K562 (cell line): ENCODE measurements at regions not wholly inside any gene's neighbourhood (a gene's known extent, or its start where the extent isn't known, plus 50 kb on each side); places are given as distances from the start of the nearest gene placed in this dataset.
"Not testable (repeated sequence)": the region's sequence is repeated elsewhere in the genome, so short reads cannot be mapped to it uniquely, and the experiment has no call there.

Experiments
- ATAC-seq: fragments of 200-7000 bp; cut with Tn5 transposase; 3 replicates; pipeline ENCODE4 v1.9.1; 2020; ENCODE audit warnings: moderate library complexity
- BruUV-seq: library from RNA; stranded (reverse); fragments of 400-500 nt; replicated peaks from 2 replicates; lab custom pipeline; 2021; lab: Mats Ljungman, UMichigan
- CTCF ChIA-PET: fragments of 300-600 bp; formaldehyde crosslinking; extraction: SDS; loops from one replicate; lab custom pipeline; 2021; ENCODE audit warnings: low intra/inter-chr PET ratio; lab: Yijun Ruan, JAX
- POLR2A ChIA-PET: fragments of 300-600, 350-650 bp; sonication (Branson Sonifier 250); formaldehyde crosslinking; extraction: SDS; loops from one replicate; lab custom pipeline; 2021; ENCODE audit warnings: antibody characterized with exemption, inconsistent platforms; lab: Yijun Ruan, JAX
- DNase-seq, 4 experiments: peaks; one replicate each; pipeline versions ENCODE4 v3.0.0 to v3.0.0-alpha.2; 2011 to 2018; ENCODE audit warnings: low spot score in 3 of 4, mixed read lengths in 3 of 4; ENCODE audit errors: extremely low read depth in 1 of 4
- FAIRE-seq: peaks from 2 replicates; lab custom pipeline; 2011; peaks lifted over from hg19 to GRCh38; lab: Jason Lieb, UNC
- H2AFZ ChIP-seq: 2 replicates; pipeline ENCODE4 v1.6.0; 2011; ENCODE audit warnings: low read depth, low read length, control low read depth, inconsistent platforms
- H3K27ac ChIP-seq: fragments of 200-600 bp; 3 replicates; pipeline ENCODE4 v1.8.0; 2011; ENCODE audit warnings: low read depth, mild to moderate bottlenecking, control low read depth, inconsistent platforms, low read length, moderate library complexity, mixed read lengths; ENCODE audit errors: extremely low read depth
- H3K27me3 ChIP-seq, 2 experiments: fragments of 300-600 bp in 1 of 2; 2 replicates in 1 of 2; 3 replicates in 1 of 2; pipeline versions ENCODE4 v1.6.0 to v1.8.0; 2011; ENCODE audit warnings: inconsistent platforms in 2 of 2, low read length in 2 of 2, mild to moderate bottlenecking in 1 of 2, mixed read lengths in 1 of 2, moderate library complexity in 1 of 2; ENCODE audit not compliant: control insufficient read depth in 2 of 2, insufficient read depth in 2 of 2
- H3K36me3 ChIP-seq: fragments of 300-600 bp; 3 replicates; pipeline ENCODE4 v1.8.0; 2011; ENCODE audit warnings: mild to moderate bottlenecking, low read length, inconsistent platforms; ENCODE audit not compliant: control insufficient read depth, insufficient read depth
- H3K4me1 ChIP-seq, 2 experiments: fragments of 200-600 bp in 1 of 2; replicated peaks in 1 of 2; 2 replicates in 1 of 2; 3 replicates in 1 of 2; pipeline versions ENCODE4 v1.5.1 to v1.8.0; 2011; ENCODE audit warnings: inconsistent platforms in 2 of 2, low read length in 2 of 2, mild to moderate bottlenecking in 1 of 2, mixed read lengths in 1 of 2, moderate library complexity in 1 of 2; ENCODE audit not compliant: control insufficient read depth in 2 of 2, insufficient read depth in 2 of 2
- H3K4me2 ChIP-seq: 2 replicates; pipeline ENCODE4 v1.6.1; 2011; ENCODE audit warnings: low read length, control low read depth, inconsistent platforms, mixed read lengths; ENCODE audit not compliant: insufficient read depth
- H3K4me3 ChIP-seq: fragments of 200-600 bp; sonication (generic), shearing (Covaris generic); 2 replicates; pipeline ENCODE4 v1.5.1; 2016; ENCODE audit warnings: control low read depth, inconsistent platforms
- H3K79me2 ChIP-seq: fragments of 200-600 bp; 3 replicates; pipeline ENCODE4 v1.8.0; 2011; ENCODE audit warnings: low read length, inconsistent platforms; ENCODE audit not compliant: control insufficient read depth, insufficient read depth
- H3K9ac ChIP-seq, 2 experiments: 2 replicates each; pipeline versions ENCODE4 v1.6.0 to v1.6.1; 2011; ENCODE audit warnings: low read depth in 2 of 2, low read length in 2 of 2, control low read depth in 1 of 2, inconsistent platforms in 1 of 2, mild to moderate bottlenecking in 1 of 2, mixed read lengths in 1 of 2; ENCODE audit not compliant: insufficient read depth in 1 of 2
- H3K9me1 ChIP-seq: one replicate; pipeline ENCODE4 v1.6.0; 2011; ENCODE audit warnings: inconsistent platforms, mild to moderate bottlenecking, low read length, moderate library complexity; ENCODE audit not compliant: control insufficient read depth, insufficient read depth
- H3K9me3 ChIP-seq: replicated peaks from 2 replicates; pipeline ENCODE4 v1.5.1; 2011; ENCODE audit warnings: low read depth, low read length, inconsistent platforms; ENCODE audit not compliant: control insufficient read depth, insufficient read depth
- H4K20me1 ChIP-seq: replicated peaks from 2 replicates; pipeline ENCODE4 v1.6.1; 2011; ENCODE audit warnings: low read length, inconsistent platforms, mixed read lengths; ENCODE audit not compliant: control insufficient read depth, insufficient read depth
- CBX5 ChIP-seq: IDR thresholded peaks from 2 replicates; pipeline ENCODE4 v1.6.1; 2014; ENCODE audit warnings: low read depth, borderline replicate concordance
- ID3 ChIP-seq, 2 experiments: fragments of 250-450 bp in 1 of 2; fragments of 450-650 bp in 1 of 2; sonication (Bioruptor Pico) in 1 of 2; IDR thresholded peaks; 2 replicates each; pipeline versions ENCODE4 v1.6.1 to v1.8.0; 2016 to 2021; ENCODE audit warnings: mild to moderate bottlenecking in 2 of 2, moderate library complexity in 2 of 2, missing compliant biosample characterization in 1 of 2, missing genetic modification characterization in 1 of 2
- MAFK ChIP-seq: IDR thresholded peaks from 2 replicates; pipeline ENCODE4 v1.6.1; 2011; ENCODE audit warnings: low read length, improper control_type of control experiment
- SIN3A ChIP-seq, 2 experiments: fragments of 150-350 bp in 1 of 2; IDR thresholded peaks; 2 replicates each; pipeline ENCODE4 v1.6.1; 2011 to 2016; ENCODE audit warnings: borderline replicate concordance in 2 of 2, low read depth in 2 of 2, low read length in 2 of 2, mild to moderate bottlenecking in 2 of 2, moderate library complexity in 2 of 2; ENCODE audit not compliant: control insufficient read depth in 1 of 2
- WGBS: fragments of 100-300 bp; shearing (Covaris generic); methylation state at CpG from one replicate; pipeline ENCODE4 v1.1.6; 2016; ENCODE audit warnings: low coverage, mixed read lengths; ENCODE audit not compliant: insufficient coverage; ENCODE audit errors: missing lambda C conversion rate; 5-methylcytosine and 5-hydroxymethylcytosine counted together
- in situ Hi-C: fragments of 300-500 bp; cut with MboI; formaldehyde crosslinking; loops from 4 replicates; pipeline ENCODE4 v1.15.0; 2018; ENCODE audit warnings: inconsistent platforms, mixed read lengths
- intact Hi-C: fragments of 100-400 bp; cut with micrococcal nuclease; formaldehyde crosslinking; loops from 2 replicates; pipeline ENCODE4 v1.14.2; 2022

- TF ChIP-seq ID3 (CRISPR knock-in tag; IDR thresholded peaks at IDR 0.05) (no peak), ID3 (tag; IDR thresholded peaks at IDR 0.05) (no peak), CBX5 (no peak), MAFK (no peak), SIN3A (IDR thresholded peaks at IDR 0.05; ENCODE audit: borderline replicate concordance in 2 of 2, control insufficient read depth in 1 of 2, low read depth in 2 of 2, low read length in 2 of 2) (no peak)
- TF ChIP-seq, all 486 proteins: peak for 0
Observed at GRCh38 chr6:12490904-12491571, 200.9 kb downstream of the EDN1 start (continued).

GRCh38 chr6:12492929-12493328, 202.8 kb downstream of the EDN1 start:
- H3K4me1 ChIP-seq, intact Hi-C loops, H3K79me2 ChIP-seq, H4K20me1 ChIP-seq, H3K36me3 ChIP-seq, BruUV-seq, CTCF ChIA-PET, in situ Hi-C loops, FAIRE-seq, H3K9me1 ChIP-seq, H3K4me3 ChIP-seq, H3K9me3 ChIP-seq, ATAC-seq, H3K9ac ChIP-seq, H3K4me2 ChIP-seq, H2AFZ ChIP-seq, H3K27me3 ChIP-seq, H3K27ac ChIP-seq, DNase-seq: not testable (repeated sequence)
- POLR2A ChIA-PET, result interaction anchor here (0.6 kb wide), 1 partner anchor 310 kb away, joined by 3 read pairs; no protein-coding TSS in a partner anchor
- 0% methylated on average over 4 of the region's 4 CpGs for WGBS
